GM12878 (cell line): ENCODE measurements at regions not wholly inside any gene's neighbourhood (a gene's known extent, or its start where the extent isn't known, plus 50 kb on each side); places are given as distances from the start of the nearest gene placed in this dataset.

Source experiments
- ATAC-seq: fragments of 200-7000 bp; cut with Tn5 transposase; 3 replicates; pipeline ENCODE4 v1.9.1; 2020; ENCODE audit warnings: mild to moderate bottlenecking, moderate library complexity
- BruUV-seq: library from RNA; stranded (reverse); fragments of 400-500 nt; replicated peaks from 2 replicates; lab custom pipeline; 2021; lab: Mats Ljungman, UMichigan
- CTCF ChIA-PET: fragments of 300-600 bp; sonication (Branson Sonifier 250); formaldehyde crosslinking; extraction: SDS; loops from one replicate; lab custom pipeline; 2021; ENCODE audit warnings: inconsistent platforms; lab: Yijun Ruan, JAX
- POLR2A ChIA-PET: fragments of 350-600 bp; formaldehyde crosslinking; extraction: SDS; loops from one replicate; lab custom pipeline; 2021; ENCODE audit warnings: inconsistent platforms; lab: Charles Lee
- RAD21 ChIA-PET: fragments of 300-600 bp; sonication (Branson Sonifier 250); formaldehyde crosslinking; loops from one replicate; lab custom pipeline; 2023; ENCODE audit warnings: antibody characterized with exemption; ENCODE audit not compliant: unreplicated experiment; lab: Charles Lee
- SMC1A ChIA-PET: fragments of 300-600 bp; sonication (Branson Sonifier 250); formaldehyde crosslinking; loops from one replicate; lab custom pipeline; 2023; ENCODE audit not compliant: unreplicated experiment, uncharacterized antibody; lab: Charles Lee
- DNase-seq: peaks from one replicate; pipeline ENCODE4 v3.0.0-alpha.2; 2011; ENCODE audit warnings: low read depth, low spot score
- FAIRE-seq: peaks from 3 replicates; lab custom pipeline; 2011; peaks lifted over from hg19 to GRCh38; lab: Jason Lieb, UNC
- H2AFZ ChIP-seq: 2 replicates; pipeline ENCODE4 v1.6.0; 2011; ENCODE audit warnings: low read depth, low read length, control low read depth; ENCODE audit not compliant: control insufficient read depth
- H3K27ac ChIP-seq: 2 replicates; pipeline ENCODE4 v1.5.1; 2011; ENCODE audit warnings: control low read depth; ENCODE audit not compliant: control insufficient read depth, insufficient read depth
- H3K27me3 ChIP-seq, 2 experiments: replicated peaks in 1 of 2; 2 replicates each; pipeline versions ENCODE4 v1.6.0 to v1.6.1; 2011; ENCODE audit warnings: low read length in 1 of 2; ENCODE audit not compliant: control insufficient read depth in 2 of 2, insufficient read depth in 2 of 2
- H3K36me3 ChIP-seq, 2 experiments: 2 replicates each; pipeline ENCODE4 v1.5.1; 2011; ENCODE audit warnings: low read length in 1 of 2; ENCODE audit not compliant: control insufficient read depth in 2 of 2, insufficient read depth in 2 of 2
- H3K4me1 ChIP-seq: 2 replicates; pipeline ENCODE4 v1.6.1; 2011; ENCODE audit warnings: mild to moderate bottlenecking, low read length, moderate library complexity, mixed read lengths; ENCODE audit not compliant: control insufficient read depth, insufficient read depth
- H3K4me2 ChIP-seq: 2 replicates; pipeline ENCODE4 v1.6.0; 2011; ENCODE audit warnings: control low read depth; ENCODE audit not compliant: control insufficient read depth, insufficient read depth
- H3K4me3 ChIP-seq: fragments of 200-600 bp; sonication (generic); 2 replicates; pipeline ENCODE4 v1.5.1; 2016
- H3K79me2 ChIP-seq: 2 replicates; pipeline ENCODE4 v1.6.0; 2011; ENCODE audit warnings: low read length; ENCODE audit not compliant: control insufficient read depth, insufficient read depth
- H3K9ac ChIP-seq: 2 replicates; pipeline ENCODE4 v1.8.0; 2011; ENCODE audit warnings: low read length, control low read depth, mixed read lengths; ENCODE audit not compliant: control insufficient read depth, insufficient read depth
- H3K9me3 ChIP-seq: replicated peaks from 3 replicates; pipeline ENCODE4 v1.5.1; 2011; ENCODE audit warnings: mild to moderate bottlenecking, low read length; ENCODE audit not compliant: control insufficient read depth, insufficient read depth
- H4K20me1 ChIP-seq: 2 replicates; pipeline ENCODE4 v1.6.0; 2011; ENCODE audit not compliant: control insufficient read depth, insufficient read depth
- CREB1 ChIP-seq: IDR thresholded peaks from 2 replicates; pipeline ENCODE4 v1.6.1; 2012; ENCODE audit warnings: low read depth, mild to moderate bottlenecking, inconsistent platforms
- MXI1 ChIP-seq: fragments of 150-350 bp; IDR thresholded peaks from 2 replicates; pipeline ENCODE4 v1.6.1; 2011; ENCODE audit warnings: low read depth, mild to moderate bottlenecking, inconsistent platforms, low read length, improper control_type of control experiment
- SP1 ChIP-seq: IDR thresholded peaks from one replicate; pipeline ENCODE4 v1.6.1; 2011; ENCODE audit warnings: low read depth, low read length
- WGBS: methylation state at CpG from one replicate; pipeline ENCODE4 v1.1.6; 2016; ENCODE audit warnings: low lambda C conversion rate; ENCODE audit not compliant: insufficient replicate concordance, insufficient coverage; ENCODE audit errors: missing lambda C conversion rate; 5-methylcytosine and 5-hydroxymethylcytosine counted together
- in situ Hi-C: fragments of 300-500 bp; cut with MboI; formaldehyde crosslinking; loops from 9 replicates; pipeline ENCODE4 v1.14.3; 2018; ENCODE audit warnings: mixed read lengths
- intact Hi-C: fragments of 100-400 bp; cut with micrococcal nuclease; formaldehyde crosslinking; loops from one replicate; pipeline ENCODE4 v1.14.2; 2022; ENCODE audit not compliant: unreplicated experiment
- TF ChIP-seq, protein P1 (sequence below): fragments of 150-350 bp; IDR thresholded peaks from 2 replicates; pipeline ENCODE4 v1.6.1; 2016; ENCODE audit warnings: low read depth, low read length

DNA sequence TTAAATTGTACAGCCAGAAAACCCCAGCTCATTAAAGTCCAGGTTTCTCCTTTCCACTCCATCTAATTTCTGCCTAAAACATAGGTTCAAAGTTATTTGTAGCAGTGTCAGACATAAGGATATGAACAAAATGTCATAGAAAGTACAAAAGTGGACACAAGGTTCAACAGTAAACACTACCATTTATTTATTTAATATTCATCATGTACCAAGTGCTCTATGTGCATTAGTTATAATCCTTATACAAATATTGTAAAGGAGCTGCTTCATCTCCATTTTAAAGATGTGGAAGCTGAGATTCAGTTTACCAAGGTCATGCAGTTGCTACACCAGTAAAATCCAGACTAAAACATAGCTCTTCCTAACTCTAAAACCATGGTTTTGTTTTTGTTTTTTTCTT is 52.0 kb upstream of the CDK1 start:
- Histone ChIP-seq H3K9ac (no peak overlapping the region), H3K27me3 (no peaks in the 10 kb centered on the region; a peak in 1 of 4 replicates)
- ChIA-PET POLR2A (no interaction called here), RAD21 (interaction anchor here (1.1 kb wide), 1 partner anchor 66 kb away, joined by 3 read pairs; no protein-coding TSS in a partner anchor)
- no TSS peak for BruUV-seq
- TF ChIP-seq SP1 = no peak
- TF ChIP-seq, protein P1, sequence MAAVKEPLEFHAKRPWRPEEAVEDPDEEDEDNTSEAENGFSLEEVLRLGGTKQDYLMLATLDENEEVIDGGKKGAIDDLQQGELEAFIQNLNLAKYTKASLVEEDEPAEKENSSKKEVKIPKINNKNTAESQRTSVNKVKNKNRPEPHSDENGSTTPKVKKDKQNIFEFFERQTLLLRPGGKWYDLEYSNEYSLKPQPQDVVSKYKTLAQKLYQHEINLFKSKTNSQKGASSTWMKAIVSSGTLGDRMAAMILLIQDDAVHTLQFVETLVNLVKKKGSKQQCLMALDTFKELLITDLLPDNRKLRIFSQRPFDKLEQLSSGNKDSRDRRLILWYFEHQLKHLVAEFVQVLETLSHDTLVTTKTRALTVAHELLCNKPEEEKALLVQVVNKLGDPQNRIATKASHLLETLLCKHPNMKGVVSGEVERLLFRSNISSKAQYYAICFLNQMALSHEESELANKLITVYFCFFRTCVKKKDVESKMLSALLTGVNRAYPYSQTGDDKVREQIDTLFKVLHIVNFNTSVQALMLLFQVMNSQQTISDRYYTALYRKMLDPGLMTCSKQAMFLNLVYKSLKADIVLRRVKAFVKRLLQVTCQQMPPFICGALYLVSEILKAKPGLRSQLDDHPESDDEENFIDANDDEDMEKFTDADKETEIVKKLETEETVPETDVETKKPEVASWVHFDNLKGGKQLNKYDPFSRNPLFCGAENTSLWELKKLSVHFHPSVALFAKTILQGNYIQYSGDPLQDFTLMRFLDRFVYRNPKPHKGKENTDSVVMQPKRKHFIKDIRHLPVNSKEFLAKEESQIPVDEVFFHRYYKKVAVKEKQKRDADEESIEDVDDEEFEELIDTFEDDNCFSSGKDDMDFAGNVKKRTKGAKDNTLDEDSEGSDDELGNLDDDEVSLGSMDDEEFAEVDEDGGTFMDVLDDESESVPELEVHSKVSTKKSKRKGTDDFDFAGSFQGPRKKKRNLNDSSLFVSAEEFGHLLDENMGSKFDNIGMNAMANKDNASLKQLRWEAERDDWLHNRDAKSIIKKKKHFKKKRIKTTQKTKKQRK = no peak
- TF ChIP-seq, all 136 proteins: peak for 0
- Histone ChIP-seq H3K9me3 (no peaks in the 10 kb centered on the region), H3K27ac (no peak overlapping the region), H3K79me2 (no peaks in the 10 kb centered on the region), H3K4me2 (no peak overlapping the region), H4K20me1 (no peaks in the 10 kb centered on the region), H2AFZ (no peak overlapping the region), H3K36me3 (no peaks in the 10 kb centered on the region), H3K4me1 (peaks cover 3% of the 10 kb centered on the region; the same call in 1 of the 2 replicates), H3K4me3 (no peak overlapping the region)
- in situ Hi-C loops = no loop called here
- FAIRE-seq (no peak), DNase-seq (no peak), ATAC-seq (no peak)
- intact Hi-C loops = no loop called here
- SMC1A ChIA-PET = interaction anchor here (1.2 kb wide), 1 partner anchor 9 kb away, joined by 3 read pairs; no protein-coding TSS in a partner anchor
- CTCF ChIA-PET = no interaction called here

DNA sequence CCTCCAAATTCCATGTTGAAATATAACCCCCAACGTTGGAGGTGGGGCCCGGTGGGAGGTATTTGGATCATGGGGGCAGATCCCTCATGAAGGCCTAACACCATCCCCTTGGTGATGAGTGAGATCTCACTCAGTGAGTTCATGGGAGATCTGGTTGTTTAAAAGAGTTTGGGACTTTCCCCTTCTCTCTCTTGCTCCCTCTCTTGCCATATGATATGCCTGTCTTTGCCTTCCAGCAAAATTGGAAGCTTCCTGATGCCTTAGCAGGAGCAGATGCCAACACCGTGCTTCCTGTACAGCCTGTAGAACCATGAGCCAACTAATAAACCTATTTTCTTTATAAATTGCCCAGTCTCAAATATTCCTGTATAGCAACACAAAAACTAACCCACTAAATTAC is 55.7 kb upstream of the CDK1 start:
- FAIRE-seq (no peak), ATAC-seq (no peak), DNase-seq (no peak)
- no peak overlapping the region for H3K4me3 ChIP-seq
- WGBS = 5% methylated on average over 3 of the region's 3 CpGs
- H3K9ac ChIP-seq = no peak overlapping the region
- H3K79me2 ChIP-seq = no peaks in the 10 kb centered on the region
- no peaks in the 10 kb centered on the region for H3K9me3 ChIP-seq
- H3K27ac ChIP-seq = no peak overlapping the region
- intact Hi-C loops = no loop called here
- no peaks in the 10 kb centered on the region for H3K27me3 ChIP-seq
- no peak overlapping the region for H2AFZ ChIP-seq
- TF ChIP-seq CREB1 (no peak), MXI1 (no peak)
- RAD21 ChIA-PET = no interaction called here
- no peaks in the 10 kb centered on the region for H3K36me3 ChIP-seq
- in situ Hi-C loops = no loop called here
- H4K20me1 ChIP-seq = no peaks in the 10 kb centered on the region
- CTCF ChIA-PET = no interaction called here
- H3K4me2 ChIP-seq = no peak overlapping the region
- POLR2A ChIA-PET = no interaction called here
- BruUV-seq = no TSS peak
- SMC1A ChIA-PET = interaction anchor here (1.1 to 1.3 kb wide), 2 partner anchors 17 to 94 kb away, joined by 3 read pairs; no protein-coding TSS in a partner anchor
- H3K4me1 ChIP-seq = no peaks in the 10 kb centered on the region
